K562 (cell line): ENCODE measurements at regions not wholly inside any gene's neighbourhood (a gene's known extent, or its start where the extent isn't known, plus 50 kb on each side); places are given as distances from the start of the nearest gene placed in this dataset.

Experiments
- ATF7 ChIP-seq: fragments of 450-650 bp; IDR thresholded peaks from 2 replicates; pipeline ENCODE4 v1.7.1; 2014; ENCODE audit warnings: mild to moderate bottlenecking, moderate library complexity
- NFIX ChIP-seq: fragments of 250-450 bp; sonication (Bioruptor Pico); IDR thresholded peaks from 2 replicates; pipeline ENCODE4 v1.4.0; 2020; ENCODE audit warnings: low read depth, mild to moderate bottlenecking, moderate library complexity
- TF ChIP-seq, protein P1 (sequence below), 2 experiments: fragments of 450-650 bp in 1 of 2; sonication (generic) in 1 of 2; formaldehyde crosslinking in 1 of 2; IDR thresholded peaks; 2 replicates each; pipeline versions ENCODE4 v1.7.1 to v1.9.0; 2016 to 2022; ENCODE audit warnings: inconsistent platforms in 1 of 2, mild to moderate bottlenecking in 1 of 2, missing genetic modification reagents in 1 of 2

DNA sequence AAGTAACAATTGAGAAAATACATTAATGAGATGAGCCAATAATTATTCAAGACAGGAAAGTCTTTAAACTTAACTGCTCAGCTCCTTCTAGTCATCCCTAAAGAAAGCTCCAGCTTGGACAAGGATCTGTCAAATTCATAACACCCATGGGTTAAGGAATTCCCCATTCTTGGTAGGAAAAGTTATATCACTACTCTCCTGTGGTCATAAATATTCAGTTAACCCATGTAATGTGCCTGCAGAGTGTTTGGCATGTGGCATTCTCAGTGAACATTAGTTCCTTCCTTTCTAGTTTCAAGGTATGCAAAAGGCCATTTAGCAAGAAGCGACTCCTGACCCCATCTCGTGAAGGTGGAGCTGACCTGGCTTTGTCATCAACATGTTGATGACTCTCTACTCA is 76.7 kb upstream of the VCAM1 start (continued):
- TF ChIP-seq, protein P1, sequence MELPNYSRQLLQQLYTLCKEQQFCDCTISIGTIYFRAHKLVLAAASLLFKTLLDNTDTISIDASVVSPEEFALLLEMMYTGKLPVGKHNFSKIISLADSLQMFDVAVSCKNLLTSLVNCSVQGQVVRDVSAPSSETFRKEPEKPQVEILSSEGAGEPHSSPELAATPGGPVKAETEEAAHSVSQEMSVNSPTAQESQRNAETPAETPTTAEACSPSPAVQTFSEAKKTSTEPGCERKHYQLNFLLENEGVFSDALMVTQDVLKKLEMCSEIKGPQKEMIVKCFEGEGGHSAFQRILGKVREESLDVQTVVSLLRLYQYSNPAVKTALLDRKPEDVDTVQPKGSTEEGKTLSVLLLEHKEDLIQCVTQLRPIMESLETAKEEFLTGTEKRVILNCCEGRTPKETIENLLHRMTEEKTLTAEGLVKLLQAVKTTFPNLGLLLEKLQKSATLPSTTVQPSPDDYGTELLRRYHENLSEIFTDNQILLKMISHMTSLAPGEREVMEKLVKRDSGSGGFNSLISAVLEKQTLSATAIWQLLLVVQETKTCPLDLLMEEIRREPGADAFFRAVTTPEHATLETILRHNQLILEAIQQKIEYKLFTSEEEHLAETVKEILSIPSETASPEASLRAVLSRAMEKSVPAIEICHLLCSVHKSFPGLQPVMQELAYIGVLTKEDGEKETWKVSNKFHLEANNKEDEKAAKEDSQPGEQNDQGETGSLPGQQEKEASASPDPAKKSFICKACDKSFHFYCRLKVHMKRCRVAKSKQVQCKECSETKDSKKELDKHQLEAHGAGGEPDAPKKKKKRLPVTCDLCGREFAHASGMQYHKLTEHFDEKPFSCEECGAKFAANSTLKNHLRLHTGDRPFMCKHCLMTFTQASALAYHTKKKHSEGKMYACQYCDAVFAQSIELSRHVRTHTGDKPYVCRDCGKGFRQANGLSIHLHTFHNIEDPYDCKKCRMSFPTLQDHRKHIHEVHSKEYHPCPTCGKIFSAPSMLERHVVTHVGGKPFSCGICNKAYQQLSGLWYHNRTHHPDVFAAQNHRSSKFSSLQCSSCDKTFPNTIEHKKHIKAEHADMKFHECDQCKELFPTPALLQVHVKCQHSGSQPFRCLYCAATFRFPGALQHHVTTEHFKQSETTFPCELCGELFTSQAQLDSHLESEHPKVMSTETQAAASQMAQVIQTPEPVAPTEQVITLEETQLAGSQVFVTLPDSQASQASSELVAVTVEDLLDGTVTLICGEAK (IDR thresholded peaks at IDR 0.05): no peak
- TF ChIP-seq, protein P1 (CRISPR knock-in tag; IDR thresholded peaks at IDR 0.05): no peak
- TF ChIP-seq ATF7: no peak
- TF ChIP-seq NFIX (CRISPR knock-in tag): no peak
